Astrocyte (in vitro differentiated cells and primary cell): ENCODE measurements at regions not wholly inside any gene's neighbourhood (a gene's known extent, or its start where the extent isn't known, plus 50 kb on each side); places are given as distances from the start of the nearest gene placed in this dataset.

Experiments used
- CTCF ChIP-seq: IDR thresholded peaks from 2 replicates; pipeline ENCODE4 v1.5.1; 2011; ENCODE audit warnings: low read depth, mild to moderate bottlenecking, inconsistent platforms, low read length, moderate library complexity; ENCODE audit not compliant: insufficient read depth
- EZH2 ChIP-seq: IDR thresholded peaks from 2 replicates; pipeline ENCODE4 v1.6.1; 2012; ENCODE audit warnings: mild to moderate bottlenecking, low read length, inconsistent platforms; ENCODE audit not compliant: insufficient read depth

- TF ChIP-seq CTCF (no peak), EZH2 (no peak)
Measured at GRCh38 chr14:104388541-104389325, 190.8 kb upstream of the C14orf180 start.
